ENCODE measurements at regions not wholly inside any gene's neighbourhood (a gene's known extent, or its start where the extent isn't known, plus 50 kb on each side); places are given as distances from the start of the nearest gene placed in this dataset.

DNA sequence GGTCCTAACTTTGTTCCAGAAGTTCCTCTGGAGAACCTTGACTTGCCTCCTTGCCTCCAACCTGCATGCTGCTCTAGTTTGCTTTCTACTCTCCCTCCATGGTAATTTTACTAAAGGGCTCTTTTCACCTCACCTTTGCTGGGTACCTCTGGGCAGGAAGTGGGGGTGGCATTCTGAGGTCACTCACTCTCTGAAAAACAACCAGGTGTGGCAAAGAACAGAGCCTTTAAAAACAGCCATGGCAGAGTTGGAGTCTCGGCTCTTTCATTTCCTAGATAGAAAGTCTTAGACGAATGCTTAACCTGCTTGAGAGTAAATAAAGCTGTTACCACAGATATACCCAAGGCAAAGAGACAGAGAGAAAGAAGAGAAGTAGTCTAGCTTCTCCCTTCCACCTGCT, 827.9 kb downstream of the BCL11B start:
- no peak overlapping the region for H3K4me3 ChIP-seq (ENCODE audit: low read depth, low read length)
- ChIA-PET CTCF (interaction anchor here (0.6 kb wide), 1 partner anchor 487 kb away, joined by 12 read pairs; no protein-coding TSS in a partner anchor), POLR2A (no interaction called here)
- no peaks in the 10 kb centered on the region for H3K9me3 Mint-ChIP-seq (ENCODE audit: unreplicated experiment)
- H3K27me3 ChIP-seq (replicated peaks; ENCODE audit: control insufficient read depth, insufficient read depth, low read length), result no peaks in the 10 kb centered on the region
- intact Hi-C loops (cut with micrococcal nuclease; ENCODE audit: unreplicated experiment), result no loop called here
- no peaks in the 10 kb centered on the region for H3K36me3 Mint-ChIP-seq (ENCODE audit: insufficient read depth, unreplicated experiment)
- H3K27ac Mint-ChIP-seq (ENCODE audit: unreplicated experiment), result no peak overlapping the region
- H3K4me1 ChIP-seq, result no peaks in the 10 kb centered on the region
- no peaks in the 10 kb centered on the region for H3K4me1 Mint-ChIP-seq (ENCODE audit: low read depth, unreplicated experiment)
- no peak overlapping the region for H3K4me3 Mint-ChIP-seq (ENCODE audit: unreplicated experiment)
- no peaks in the 10 kb centered on the region for H3K9me3 ChIP-seq
- no peak for DNase-seq
- peaks cover 3% of the 10 kb centered on the region for H3K27me3 Mint-ChIP-seq (ENCODE audit: insufficient read depth, unreplicated experiment)
- TF ChIP-seq, protein P1, sequence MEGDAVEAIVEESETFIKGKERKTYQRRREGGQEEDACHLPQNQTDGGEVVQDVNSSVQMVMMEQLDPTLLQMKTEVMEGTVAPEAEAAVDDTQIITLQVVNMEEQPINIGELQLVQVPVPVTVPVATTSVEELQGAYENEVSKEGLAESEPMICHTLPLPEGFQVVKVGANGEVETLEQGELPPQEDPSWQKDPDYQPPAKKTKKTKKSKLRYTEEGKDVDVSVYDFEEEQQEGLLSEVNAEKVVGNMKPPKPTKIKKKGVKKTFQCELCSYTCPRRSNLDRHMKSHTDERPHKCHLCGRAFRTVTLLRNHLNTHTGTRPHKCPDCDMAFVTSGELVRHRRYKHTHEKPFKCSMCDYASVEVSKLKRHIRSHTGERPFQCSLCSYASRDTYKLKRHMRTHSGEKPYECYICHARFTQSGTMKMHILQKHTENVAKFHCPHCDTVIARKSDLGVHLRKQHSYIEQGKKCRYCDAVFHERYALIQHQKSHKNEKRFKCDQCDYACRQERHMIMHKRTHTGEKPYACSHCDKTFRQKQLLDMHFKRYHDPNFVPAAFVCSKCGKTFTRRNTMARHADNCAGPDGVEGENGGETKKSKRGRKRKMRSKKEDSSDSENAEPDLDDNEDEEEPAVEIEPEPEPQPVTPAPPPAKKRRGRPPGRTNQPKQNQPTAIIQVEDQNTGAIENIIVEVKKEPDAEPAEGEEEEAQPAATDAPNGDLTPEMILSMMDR (IDR thresholded peaks at IDR 0.05; ENCODE audit: insufficient read depth in 1 of 2, low read depth in 1 of 2, low read length in 1 of 2, severe bottlenecking in 1 of 2, unreplicated experiment in 1 of 2), result no peak
- no TSS peak for BruUV-seq (replicated peaks)
- no peaks in the 10 kb centered on the region for H3K36me3 ChIP-seq (ENCODE audit: control insufficient read depth, insufficient read depth, low read length)

DNA sequence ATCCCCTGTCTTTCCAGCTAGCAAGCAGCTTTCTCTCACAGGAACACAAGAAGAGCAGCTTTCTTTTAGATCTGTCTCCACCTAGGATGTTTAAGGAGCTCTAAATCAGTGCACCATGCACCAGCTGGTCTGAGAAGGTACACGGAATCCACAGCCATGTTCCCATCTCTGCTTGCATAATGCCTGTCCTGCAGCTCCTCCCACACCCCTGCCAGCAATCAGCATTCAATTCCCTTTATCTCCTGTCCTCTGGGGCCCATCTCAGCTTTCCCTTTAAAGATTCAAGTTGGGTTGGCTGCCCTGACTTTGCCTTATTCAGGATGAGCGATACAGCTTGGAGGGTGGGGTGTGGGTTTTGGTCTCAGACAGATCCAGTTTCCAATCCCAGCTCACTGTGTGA, 826.3 kb downstream of the BCL11B start:
- intact Hi-C loops (cut with micrococcal nuclease; ENCODE audit: unreplicated experiment), result no loop called here
- CTCF ChIA-PET, result no interaction called here
- H3K9me3 Mint-ChIP-seq (ENCODE audit: unreplicated experiment), result no peaks in the 10 kb centered on the region
- H3K4me3 ChIP-seq (ENCODE audit: low read depth, low read length), result no peak overlapping the region
- H3K36me3 Mint-ChIP-seq (ENCODE audit: insufficient read depth, unreplicated experiment), result no peaks in the 10 kb centered on the region
- no peak overlapping the region for H3K4me3 Mint-ChIP-seq (ENCODE audit: unreplicated experiment)
- BruUV-seq (replicated peaks), result no TSS peak
- no peak for DNase-seq
- H3K27me3 ChIP-seq (replicated peaks; ENCODE audit: control insufficient read depth, insufficient read depth, low read length), result no peaks in the 10 kb centered on the region
- POLR2A ChIA-PET, result no interaction called here
- no peaks in the 10 kb centered on the region for H3K4me1 ChIP-seq
- no peaks in the 10 kb centered on the region for H3K4me1 Mint-ChIP-seq (ENCODE audit: low read depth, unreplicated experiment)
- H3K36me3 ChIP-seq (ENCODE audit: control insufficient read depth, insufficient read depth, low read length), result no peaks in the 10 kb centered on the region
- H3K27me3 Mint-ChIP-seq (ENCODE audit: insufficient read depth, unreplicated experiment), result peaks cover under 1% of the 10 kb centered on the region
- no peaks in the 10 kb centered on the region for H3K9me3 ChIP-seq
- TF ChIP-seq, protein P1 (IDR thresholded peaks at IDR 0.05; ENCODE audit: insufficient read depth in 1 of 2, low read depth in 1 of 2, low read length in 1 of 2, severe bottlenecking in 1 of 2, unreplicated experiment in 1 of 2), result no peak
- H3K27ac Mint-ChIP-seq (ENCODE audit: unreplicated experiment), result no peak overlapping the region

DNA sequence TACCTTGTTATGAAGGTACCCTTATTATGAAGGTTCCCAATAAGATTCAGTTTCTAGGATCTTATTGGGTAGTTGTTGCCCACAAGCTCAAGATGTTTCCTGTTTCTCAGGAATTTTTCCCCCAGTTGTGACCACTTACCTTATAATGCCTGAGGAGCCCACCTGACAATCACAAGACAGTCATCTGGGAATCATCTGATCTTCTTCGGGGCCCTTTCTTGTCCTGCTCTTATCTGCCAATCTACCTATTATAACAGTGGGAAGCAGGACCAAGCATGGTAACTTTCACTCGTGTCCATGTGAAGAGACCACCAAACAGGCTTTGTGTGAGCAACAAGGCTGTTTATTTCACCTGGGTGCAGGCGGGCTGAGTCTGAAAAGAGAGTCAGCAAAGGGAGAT, 825.5 kb downstream of the BCL11B start:
- Mint-ChIP-seq H3K27me3 (ENCODE audit: insufficient read depth, unreplicated experiment) (no peaks in the 10 kb centered on the region), H3K9me3 (ENCODE audit: unreplicated experiment) (no peaks in the 10 kb centered on the region), H3K27ac (ENCODE audit: unreplicated experiment) (no peak overlapping the region), H3K4me1 (ENCODE audit: low read depth, unreplicated experiment) (no peaks in the 10 kb centered on the region), H3K4me3 (ENCODE audit: unreplicated experiment) (no peak overlapping the region), H3K36me3 (ENCODE audit: insufficient read depth, unreplicated experiment) (no peaks in the 10 kb centered on the region)
- Histone ChIP-seq H3K36me3 (ENCODE audit: control insufficient read depth, insufficient read depth, low read length) (no peaks in the 10 kb centered on the region), H3K4me3 (ENCODE audit: low read depth, low read length) (no peak overlapping the region), H3K27me3 (replicated peaks; ENCODE audit: control insufficient read depth, insufficient read depth, low read length) (no peaks in the 10 kb centered on the region), H3K4me1 (no peaks in the 10 kb centered on the region), H3K9me3 (no peaks in the 10 kb centered on the region)
- POLR2A ChIA-PET, result no interaction called here
- BruUV-seq (replicated peaks), result no TSS peak
- TF ChIP-seq, protein P1 (IDR thresholded peaks at IDR 0.05; ENCODE audit: insufficient read depth in 1 of 2, low read depth in 1 of 2, low read length in 1 of 2, severe bottlenecking in 1 of 2, unreplicated experiment in 1 of 2), result no peak
- CTCF ChIA-PET, result no interaction called here
- DNase-seq, result no peak
- intact Hi-C loops (cut with micrococcal nuclease; ENCODE audit: unreplicated experiment), result no loop called here

Measured in Caco-2 (cell line).